SK-N-SH (cell line): ENCODE measurements at regions not wholly inside any gene's neighbourhood (a gene's known extent, or its start where the extent isn't known, plus 50 kb on each side); places are given as distances from the start of the nearest gene placed in this dataset.

ENCODE experiments used
- CTCF ChIP-seq: fragments of 200-600 bp; sonication (generic); IDR thresholded peaks from 2 replicates; pipeline ENCODE4 v1.6.1; 2017; ENCODE audit warnings: antibody characterized with exemption, mild to moderate bottlenecking, moderate library complexity
- EP300 ChIP-seq, 2 experiments: IDR thresholded peaks; 2 replicates each; pipeline versions ENCODE4 v1.4.0 to v1.6.1; 2012; ENCODE audit warnings: borderline replicate concordance in 1 of 2, low read depth in 1 of 2, low read length in 1 of 2
- EZH2phosphoT487 ChIP-seq: fragments of 200-600 bp; sonication (generic); IDR thresholded peaks from 2 replicates; pipeline ENCODE4 v1.6.1; 2017; ENCODE audit warnings: low read depth, mixed run types, mild to moderate bottlenecking, antibody characterized with exemption, moderate library complexity, borderline replicate concordance
- GABPA ChIP-seq: IDR thresholded peaks from 2 replicates; pipeline ENCODE4 v1.4.0; 2012; ENCODE audit warnings: low read depth, mild to moderate bottlenecking
- YY1 ChIP-seq: IDR thresholded peaks from 2 replicates; pipeline ENCODE4 v1.4.0; 2012; ENCODE audit warnings: low read depth, mild to moderate bottlenecking
- TF ChIP-seq, protein P1 (sequence below): fragments of 150-350 bp; IDR thresholded peaks from 2 replicates; pipeline ENCODE4 v1.6.1; 2017; ENCODE audit warnings: antibody characterized with exemption, low read length, low read depth, borderline replicate concordance

- TF ChIP-seq EP300 (IDR thresholded peaks at IDR 0.05; ENCODE audit: borderline replicate concordance in 1 of 2, low read depth in 1 of 2, low read length in 1 of 2) (no peak), GABPA (no peak), CTCF (no peak), EZH2phosphoT487 (no peak), YY1 (no peak)
- TF ChIP-seq, protein P1, sequence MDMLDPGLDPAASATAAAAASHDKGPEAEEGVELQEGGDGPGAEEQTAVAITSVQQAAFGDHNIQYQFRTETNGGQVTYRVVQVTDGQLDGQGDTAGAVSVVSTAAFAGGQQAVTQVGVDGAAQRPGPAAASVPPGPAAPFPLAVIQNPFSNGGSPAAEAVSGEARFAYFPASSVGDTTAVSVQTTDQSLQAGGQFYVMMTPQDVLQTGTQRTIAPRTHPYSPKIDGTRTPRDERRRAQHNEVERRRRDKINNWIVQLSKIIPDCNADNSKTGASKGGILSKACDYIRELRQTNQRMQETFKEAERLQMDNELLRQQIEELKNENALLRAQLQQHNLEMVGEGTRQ, result no peak
These were observed 99.5 kb upstream of the NPAS2 start for GRCh38 chr2:100720445-100720844.
